H7 (cell line): ENCODE measurements at regions not wholly inside any gene's neighbourhood (a gene's known extent, or its start where the extent isn't known, plus 50 kb on each side); places are given as distances from the start of the nearest gene placed in this dataset.

Experiments
- DNase-seq: peaks from one replicate; pipeline ENCODE4 v3.0.0; 2012
- H3K27me3 ChIP-seq: 2 replicates; pipeline ENCODE4 v1.6.0; 2011; ENCODE audit warnings: mild to moderate bottlenecking, low read length; ENCODE audit not compliant: control insufficient read depth, insufficient read depth
- H3K36me3 ChIP-seq: replicated peaks from 2 replicates; pipeline ENCODE4 v1.5.1; 2011; ENCODE audit warnings: low read length; ENCODE audit not compliant: control insufficient read depth, insufficient read depth
- H3K4me3 ChIP-seq: 2 replicates; pipeline ENCODE4 v1.5.1; 2011; ENCODE audit warnings: low read depth, mild to moderate bottlenecking, control low read depth, low read length, moderate library complexity; ENCODE audit not compliant: insufficient read depth

GRCh38 chr16:54422569-54422978 is 136.0 kb upstream of the IRX3 start:
- Histone ChIP-seq H3K36me3 (no peaks in the 10 kb centered on the region), H3K4me3 (no peak overlapping the region), H3K27me3 (peaks cover 1% of the 10 kb centered on the region; the same call in 1 of the 2 replicates)
- no peak for DNase-seq

GRCh38 chr16:54422159-54422558 is 135.6 kb upstream of the IRX3 start:
- DNase-seq, result no peak
- Histone ChIP-seq H3K27me3 (peaks cover 1% of the 10 kb centered on the region; the same call in 1 of the 2 replicates), H3K36me3 (no peaks in the 10 kb centered on the region), H3K4me3 (no peak overlapping the region)

- no peak overlapping the region for H3K4me3 ChIP-seq
- H3K27me3 ChIP-seq, result no peaks in the 10 kb centered on the region
- H3K36me3 ChIP-seq, result no peaks in the 10 kb centered on the region
- DNase-seq, result no peak
Measured at GRCh38 chr16:54421220-54421619, 134.6 kb upstream of the IRX3 start.

GRCh38 chr16:54418903-54419302 is 132.3 kb upstream of the IRX3 start:
- Histone ChIP-seq H3K27me3 (no peaks in the 10 kb centered on the region), H3K36me3 (no peaks in the 10 kb centered on the region), H3K4me3 (no peak overlapping the region)
- no peak for DNase-seq

- no peak for DNase-seq
- no peaks in the 10 kb centered on the region for H3K36me3 ChIP-seq
- H3K27me3 ChIP-seq, result no peaks in the 10 kb centered on the region
- no peak overlapping the region for H3K4me3 ChIP-seq
Measured at GRCh38 chr16:54417384-54417783, 130.8 kb upstream of the IRX3 start.

- DNase-seq, result no peak
- Histone ChIP-seq H3K4me3 (no peak overlapping the region), H3K27me3 (no peaks in the 10 kb centered on the region; the same call in 1 of the 2 replicates), H3K36me3 (no peaks in the 10 kb centered on the region)
Measured at GRCh38 chr16:54414671-54415070, 128.1 kb upstream of the IRX3 start.

- Histone ChIP-seq H3K36me3 (no peaks in the 10 kb centered on the region), H3K4me3 (no peak overlapping the region), H3K27me3 (no peaks in the 10 kb centered on the region; the same call in 1 of the 2 replicates)
- no peak for DNase-seq
Measured at GRCh38 chr16:54412777-54413455, 126.3 kb upstream of the IRX3 start.

- no peak for DNase-seq
- H3K27me3 ChIP-seq, result no peaks in the 10 kb centered on the region; the same call in 1 of the 2 replicates
- no peaks in the 10 kb centered on the region for H3K36me3 ChIP-seq
- H3K4me3 ChIP-seq, result no peak overlapping the region
Measured at GRCh38 chr16:54412037-54412436, 125.5 kb upstream of the IRX3 start.

- H3K4me3 ChIP-seq, result no peak overlapping the region
- no peaks in the 10 kb centered on the region for H3K36me3 ChIP-seq
- peak; percentile 67 for DNase-seq
- no peaks in the 10 kb centered on the region; the same call in 1 of the 2 replicates for H3K27me3 ChIP-seq
Measured at GRCh38 chr16:54411544-54411943, 125.0 kb upstream of the IRX3 start.

- H3K36me3 ChIP-seq, result no peaks in the 10 kb centered on the region
- H3K27me3 ChIP-seq, result no peaks in the 10 kb centered on the region; the same call in 1 of the 2 replicates
- no peak for DNase-seq
- H3K4me3 ChIP-seq, result no peak overlapping the region
Measured at GRCh38 chr16:54409982-54410381, 123.4 kb upstream of the IRX3 start.

GRCh38 chr16:54407596-54407995 is 121.0 kb upstream of the IRX3 start:
- Histone ChIP-seq H3K36me3 (no peaks in the 10 kb centered on the region), H3K27me3 (no peaks in the 10 kb centered on the region; the same call in 1 of the 2 replicates), H3K4me3 (no peak overlapping the region)
- no peak for DNase-seq

GRCh38 chr16:54405478-54405877 is 118.9 kb upstream of the IRX3 start:
- H3K36me3 ChIP-seq, result no peaks in the 10 kb centered on the region
- DNase-seq, result no peak
- H3K27me3 ChIP-seq, result no peaks in the 10 kb centered on the region
- H3K4me3 ChIP-seq, result no peak overlapping the region

- no peak for DNase-seq
- H3K36me3 ChIP-seq, result no peaks in the 10 kb centered on the region
- H3K4me3 ChIP-seq, result no peak overlapping the region
- no peaks in the 10 kb centered on the region for H3K27me3 ChIP-seq
Measured at GRCh38 chr16:54403580-54403979, 117.0 kb upstream of the IRX3 start.

GRCh38 chr16:54402873-54403272 is 116.3 kb upstream of the IRX3 start:
- no peak for DNase-seq
- Histone ChIP-seq H3K27me3 (no peaks in the 10 kb centered on the region), H3K36me3 (no peaks in the 10 kb centered on the region)

GRCh38 chr16:54402270-54402669 is 115.7 kb upstream of the IRX3 start:
- DNase-seq, result no peak
- H3K4me3 ChIP-seq, result no peak overlapping the region
- no peaks in the 10 kb centered on the region for H3K27me3 ChIP-seq
- H3K36me3 ChIP-seq, result no peaks in the 10 kb centered on the region

More at GRCh38 chr16:54402873-54403272, 116.3 kb upstream of the IRX3 start:
- H3K4me3 ChIP-seq, result no peak overlapping the region

GRCh38 chr16:54400261-54400660 is 113.7 kb upstream of the IRX3 start:
- Histone ChIP-seq H3K36me3 (no peaks in the 10 kb centered on the region), H3K27me3 (no peaks in the 10 kb centered on the region), H3K4me3 (no peak overlapping the region)
- DNase-seq, result no peak
